ENCODE measurements at regions not wholly inside any gene's neighbourhood (a gene's known extent, or its start where the extent isn't known, plus 50 kb on each side); places are given as distances from the start of the nearest gene placed in this dataset.

GRCh38 chr12:127414186-127414585 is 852.8 kb upstream of the TMEM132C start:
- BruUV-seq (replicated peaks), result no TSS peak
- Histone ChIP-seq H3K79me2 (ENCODE audit: low read length) (no peaks in the 10 kb centered on the region), H3K9me3 (ENCODE audit: low read length) (0 out of 2 replicates have a peak, but pooled peaks cover 5% of the 10 kb centered on the region), H3F3A (ENCODE audit: low read length, unreplicated experiment) (no peaks in the 10 kb centered on the region), H2AFZ (ENCODE audit: low read length) (no peak overlapping the region), H3K4me3 (ENCODE audit: low read length) (no peak overlapping the region), H3K4me2 (ENCODE audit: low read length) (no peak overlapping the region), H3K4me1 (ENCODE audit: insufficient read depth, low read length) (peaks cover 20% of the 10 kb centered on the region), H3K27ac (ENCODE audit: low read length) (no peak overlapping the region), H3K9me2 (replicated peaks; ENCODE audit: low read length) (no peaks in the 10 kb centered on the region), H4K20me1 (ENCODE audit: low read length) (no peaks in the 10 kb centered on the region), H3K9ac (ENCODE audit: low read length) (no peak overlapping the region), H3K27me3 (ENCODE audit: low read length) (no peaks in the 10 kb centered on the region), H3K36me3 (ENCODE audit: low read depth, low read length) (no peaks in the 10 kb centered on the region)
- TF ChIP-seq EZH2 (IDR thresholded peaks at IDR 0.05; ENCODE audit: low read length, unreplicated experiment) (no peak), CTCF (conservative IDR thresholded peaks at IDR 0.05; ENCODE audit: low read depth, low read length) (no peak), EZH2phosphoT487 (IDR thresholded peaks at IDR 0.05; ENCODE audit: borderline replicate concordance, low read length) (no peak)
- POLR2A ChIA-PET (ENCODE audit: unreplicated experiment), result no interaction called here
- CTCF ChIA-PET, result no interaction called here
- intact Hi-C loops (cut with micrococcal nuclease), result no loop called here
- DNase-seq, result no peak
- ATAC-seq, result no peak

GRCh38 chr12:127414636-127415035 is 852.3 kb upstream of the TMEM132C start:
- 0 out of 2 replicates have a peak, but pooled peaks cover 5% of the 10 kb centered on the region for H3K9me3 ChIP-seq (ENCODE audit: low read length)
- no peaks in the 10 kb centered on the region for H3K79me2 ChIP-seq (ENCODE audit: low read length)
- ChIA-PET POLR2A (ENCODE audit: unreplicated experiment) (no interaction called here), CTCF (no interaction called here)
- H4K20me1 ChIP-seq (ENCODE audit: low read length), result no peaks in the 10 kb centered on the region
- H3K27me3 ChIP-seq (ENCODE audit: low read length), result no peaks in the 10 kb centered on the region
- H3K4me1 ChIP-seq (ENCODE audit: insufficient read depth, low read length), result peaks cover 20% of the 10 kb centered on the region
- no peak for ATAC-seq
- intact Hi-C loops (cut with micrococcal nuclease), result no loop called here
- no peak for TF ChIP-seq EZH2phosphoT487 (IDR thresholded peaks at IDR 0.05; ENCODE audit: borderline replicate concordance, low read length)
- TF ChIP-seq EZH2 (IDR thresholded peaks at IDR 0.05; ENCODE audit: low read length, unreplicated experiment), result no peak
- TF ChIP-seq CTCF (conservative IDR thresholded peaks at IDR 0.05; ENCODE audit: low read depth, low read length), result no peak
- no peak for DNase-seq
- BruUV-seq (replicated peaks), result no TSS peak
- H3F3A ChIP-seq (ENCODE audit: low read length, unreplicated experiment), result no peaks in the 10 kb centered on the region
- H3K9me2 ChIP-seq (replicated peaks; ENCODE audit: low read length), result no peaks in the 10 kb centered on the region
- H3K4me2 ChIP-seq (ENCODE audit: low read length), result no peak overlapping the region
- H3K9ac ChIP-seq (ENCODE audit: low read length), result no peak overlapping the region
- H3K4me3 ChIP-seq (ENCODE audit: low read length), result no peak overlapping the region
- H3K36me3 ChIP-seq (ENCODE audit: low read depth, low read length), result no peaks in the 10 kb centered on the region
- H3K27ac ChIP-seq (ENCODE audit: low read length), result no peak overlapping the region
- no peak overlapping the region for H2AFZ ChIP-seq (ENCODE audit: low read length)

GRCh38 chr12:127416796-127417195 is 850.2 kb upstream of the TMEM132C start:
- H3K27ac ChIP-seq (ENCODE audit: low read length), result no peak overlapping the region
- H3K4me1 ChIP-seq (ENCODE audit: insufficient read depth, low read length), result peaks cover 20% of the 10 kb centered on the region
- no peak overlapping the region for H2AFZ ChIP-seq (ENCODE audit: low read length)
- BruUV-seq (replicated peaks), result no TSS peak
- 0 out of 2 replicates have a peak, but pooled peaks cover 5% of the 10 kb centered on the region for H3K9me3 ChIP-seq (ENCODE audit: low read length)
- 0 out of 2 replicates have a peak overlapping the region, but pooled peaks have one; percentile 56 for H3K4me2 ChIP-seq (ENCODE audit: low read length)
- DNase-seq (peak; percentile 92), ATAC-seq (peak; percentile 100)
- no peaks in the 10 kb centered on the region for H3K27me3 ChIP-seq (ENCODE audit: low read length)
- intact Hi-C loops (cut with micrococcal nuclease), result no loop called here
- no peaks in the 10 kb centered on the region for H3K79me2 ChIP-seq (ENCODE audit: low read length)
- no peak overlapping the region for H3K9ac ChIP-seq (ENCODE audit: low read length)
- H3F3A ChIP-seq (ENCODE audit: low read length, unreplicated experiment), result no peaks in the 10 kb centered on the region
- CTCF ChIA-PET, result no interaction called here
- POLR2A ChIA-PET (ENCODE audit: unreplicated experiment), result no interaction called here
- H3K36me3 ChIP-seq (ENCODE audit: low read depth, low read length), result no peaks in the 10 kb centered on the region
- no peaks in the 10 kb centered on the region for H4K20me1 ChIP-seq (ENCODE audit: low read length)
- H3K9me2 ChIP-seq (replicated peaks; ENCODE audit: low read length), result no peaks in the 10 kb centered on the region
- TF ChIP-seq EZH2 (IDR thresholded peaks at IDR 0.05; ENCODE audit: low read length, unreplicated experiment), result no peak
- no peak for TF ChIP-seq CTCF (conservative IDR thresholded peaks at IDR 0.05; ENCODE audit: low read depth, low read length)
- no peak for TF ChIP-seq EZH2phosphoT487 (IDR thresholded peaks at IDR 0.05; ENCODE audit: borderline replicate concordance, low read length)
- no peak overlapping the region for H3K4me3 ChIP-seq (ENCODE audit: low read length)

Measured in PC-3 (cell line).